Esophagus (tissue), 2 donors: ENCODE measurements at regions not wholly inside any gene's neighbourhood (a gene's known extent, or its start where the extent isn't known, plus 50 kb on each side); places are given as distances from the start of the nearest gene placed in this dataset.

ENCODE experiments used
- H3K27ac ChIP-seq, 2 donors: one replicate each; pipeline ENCODE4 v1.5.1; 2013; ENCODE audit warnings: low read depth in 2 of 2, mild to moderate bottlenecking in 2 of 2, inconsistent platforms in 1 of 2, low read length in 1 of 2, moderate library complexity in 1 of 2
- H3K27me3 ChIP-seq, 2 donors: one replicate each; pipeline ENCODE4 v1.6.1; 2013; ENCODE audit warnings: low read length in 2 of 2, control low read depth in 1 of 2, mild to moderate bottlenecking in 1 of 2; ENCODE audit not compliant: insufficient read depth in 2 of 2, control insufficient read depth in 1 of 2
- H3K36me3 ChIP-seq, 2 donors: one replicate each; pipeline ENCODE4 v1.6.1; 2013; ENCODE audit warnings: low read length in 1 of 2; ENCODE audit not compliant: control insufficient read depth in 2 of 2, insufficient read depth in 2 of 2
- H3K4me1 ChIP-seq, 2 donors: one replicate each; pipeline ENCODE4 v1.6.1; 2013; ENCODE audit warnings: low read length in 1 of 2; ENCODE audit not compliant: control insufficient read depth in 2 of 2, insufficient read depth in 2 of 2
- H3K4me3 ChIP-seq, 2 donors: one replicate each; pipeline ENCODE4 v1.5.1; 2013; ENCODE audit warnings: low read length in 2 of 2, mild to moderate bottlenecking in 2 of 2, low read depth in 1 of 2, moderate library complexity in 1 of 2
- H3K9me3 ChIP-seq, 2 donors: one replicate each; pipeline ENCODE4 v1.6.1; 2013; ENCODE audit warnings: mild to moderate bottlenecking in 2 of 2, low read depth in 1 of 2, low read length in 1 of 2, moderate library complexity in 1 of 2; ENCODE audit not compliant: control insufficient read depth in 2 of 2, insufficient read depth in 1 of 2
- WGBS, 2 donors: extraction: QIAGEN DNeasy Blood & Tissue Kit; methylation state at CpG; one replicate each; pipeline ENCODE4 v1.1.7; 2013; 5-methylcytosine and 5-hydroxymethylcytosine counted together
- donor health status: healthy with polysubstance abuse.
- donor health status: Bipolar disorder and iron deficiency.

DNA sequence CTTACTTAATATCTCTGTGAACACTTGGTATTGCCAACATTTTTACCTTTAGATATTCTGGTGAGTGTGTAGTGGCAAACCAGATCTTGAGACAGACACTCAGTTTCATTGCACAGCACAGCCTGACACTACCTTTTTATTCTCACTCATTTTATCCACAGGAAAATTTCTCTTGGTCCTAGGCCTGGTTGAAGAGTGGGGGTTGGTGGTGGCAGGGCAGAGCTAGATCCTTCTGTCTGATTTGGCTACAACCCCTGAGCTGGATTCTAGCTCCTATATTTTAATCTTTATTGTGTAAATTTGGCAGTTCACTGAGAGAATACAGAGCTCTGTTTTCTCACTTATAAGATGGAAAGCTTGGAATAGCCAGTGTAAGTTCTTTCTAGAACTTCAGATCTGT, 396.9 kb downstream of the LRIG3 start:
- Histone ChIP-seq H3K36me3 (no peaks in the 10 kb centered on the region), H3K27me3 (no peaks in the 10 kb centered on the region), H3K4me1 (no peaks in the 10 kb centered on the region), H3K27ac (no peak overlapping the region), H3K4me3 (no peak overlapping the region), H3K9me3 (no peaks in the 10 kb centered on the region)

GRCh38 chr12:58528271-58528670, 392.0 kb downstream of the LRIG3 start:
- no peak overlapping the region for H3K4me3 ChIP-seq
- H3K36me3 ChIP-seq = no peaks in the 10 kb centered on the region
- H3K27me3 ChIP-seq = no peaks in the 10 kb centered on the region
- H3K4me1 ChIP-seq = no peaks in the 10 kb centered on the region
- WGBS, 2 donors = 0% methylated on average over 1 of the region's 1 CpG
- no peaks in the 10 kb centered on the region for H3K9me3 ChIP-seq
- no peak overlapping the region for H3K27ac ChIP-seq

- H3K36me3 ChIP-seq = no peaks in the 10 kb centered on the region
- no peaks in the 10 kb centered on the region for H3K9me3 ChIP-seq
- no peaks in the 10 kb centered on the region for H3K27me3 ChIP-seq
- H3K27ac ChIP-seq = peak overlapping the region in 1 of 2 donors; percentile 8
- H3K4me1 ChIP-seq = no peaks in the 10 kb centered on the region
- H3K4me3 ChIP-seq = no peak overlapping the region
- WGBS, 2 donors = 24 to 39% methylated on average over 1 of the region's 1 CpG
Observed at GRCh38 chr12:58529114-58529665, 391.1 kb downstream of the LRIG3 start.

- Histone ChIP-seq H3K4me3 (no peak overlapping the region), H3K36me3 (no peaks in the 10 kb centered on the region), H3K9me3 (no peaks in the 10 kb centered on the region), H3K27ac (no peak overlapping the region), H3K4me1 (no peaks in the 10 kb centered on the region), H3K27me3 (no peaks in the 10 kb centered on the region)
- WGBS, 2 donors = 46 to 53% methylated on average over 6 of the region's 6 CpGs
Observed at GRCh38 chr12:58529897-58530741, 390.2 kb downstream of the LRIG3 start.

- H3K4me1 ChIP-seq = no peaks in the 10 kb centered on the region
Observed at GRCh38 chr12:58530742-58531062, 389.6 kb downstream of the LRIG3 start.

GRCh38 chr12:58532855-58533608, 387.3 kb downstream of the LRIG3 start:
- no peaks in the 10 kb centered on the region for H3K4me1 ChIP-seq
- no peaks in the 10 kb centered on the region for H3K36me3 ChIP-seq
- no peaks in the 10 kb centered on the region for H3K9me3 ChIP-seq
- H3K4me3 ChIP-seq = no peak overlapping the region
- WGBS, 2 donors = 63 to 78% methylated on average over 4 of the region's 4 CpGs
- H3K27ac ChIP-seq = no peak overlapping the region
- no peaks in the 10 kb centered on the region for H3K27me3 ChIP-seq

More at GRCh38 chr12:58530742-58531062, 389.6 kb downstream of the LRIG3 start:
- H3K9me3 ChIP-seq = no peaks in the 10 kb centered on the region
- 83 to 89% methylated on average over 2 of the region's 2 CpGs for WGBS, 2 donors
- no peaks in the 10 kb centered on the region for H3K36me3 ChIP-seq
- H3K27me3 ChIP-seq = no peaks in the 10 kb centered on the region
- H3K27ac ChIP-seq = no peak overlapping the region
- H3K4me3 ChIP-seq = no peak overlapping the region

DNA sequence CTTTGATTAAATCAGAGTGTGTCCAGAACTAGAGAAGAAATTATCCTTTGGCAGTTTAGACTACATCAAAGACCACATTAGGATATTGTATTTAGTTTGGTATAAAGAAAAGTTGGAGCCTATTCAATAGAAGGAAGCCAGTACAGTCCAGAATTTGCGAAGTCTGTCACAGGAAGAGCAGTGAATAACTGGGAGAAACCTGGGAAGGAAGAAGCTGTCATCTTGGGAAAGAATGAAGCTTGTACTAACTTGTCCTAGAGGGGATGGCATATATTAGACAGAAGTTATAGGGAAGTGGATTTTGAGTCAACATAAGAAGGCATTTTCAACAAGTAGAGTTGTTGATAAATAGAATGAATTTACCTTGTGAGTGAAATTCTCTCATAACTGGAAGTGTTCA, 386.7 kb downstream of the LRIG3 start:
- no peak overlapping the region for H3K27ac ChIP-seq
- H3K9me3 ChIP-seq = no peaks in the 10 kb centered on the region
- 30 to 54% methylated on average over 1 of the region's 1 CpG for WGBS, 2 donors
- H3K4me3 ChIP-seq = no peak overlapping the region
- no peaks in the 10 kb centered on the region for H3K36me3 ChIP-seq
- no peaks in the 10 kb centered on the region for H3K4me1 ChIP-seq
- no peaks in the 10 kb centered on the region for H3K27me3 ChIP-seq

DNA sequence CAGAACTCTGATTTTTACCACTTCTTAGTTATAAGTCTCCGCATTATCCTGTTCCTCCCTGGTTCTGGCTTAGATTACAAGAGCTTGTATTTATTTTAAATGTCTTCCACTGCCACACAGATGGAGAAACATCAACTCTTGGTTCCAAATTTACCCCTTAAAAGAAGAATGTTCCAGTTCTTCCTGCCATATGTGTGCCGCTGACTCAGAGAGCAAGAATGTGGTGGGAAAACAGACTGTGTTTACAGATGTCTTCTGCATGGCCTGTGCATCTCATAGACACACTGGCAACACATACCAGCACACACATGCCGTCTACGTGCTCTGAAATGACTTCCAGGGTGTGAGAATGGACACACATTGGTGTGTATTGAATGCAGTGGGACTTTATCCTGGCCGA, 383.0 kb downstream of the LRIG3 start:
- Histone ChIP-seq H3K36me3 (no peaks in the 10 kb centered on the region), H3K9me3 (no peaks in the 10 kb centered on the region), H3K27me3 (no peaks in the 10 kb centered on the region), H3K4me3 (no peak overlapping the region), H3K4me1 (no peaks in the 10 kb centered on the region), H3K27ac (no peak overlapping the region)
- WGBS, 2 donors = 74% methylated on average over 5 of the region's 5 CpGs

GRCh38 chr12:58539295-58539694, 381.0 kb downstream of the LRIG3 start:
- no peak overlapping the region for H3K27ac ChIP-seq
- H3K36me3 ChIP-seq = no peaks in the 10 kb centered on the region
- H3K4me1 ChIP-seq = no peaks in the 10 kb centered on the region
- WGBS, 2 donors = 67 to 78% methylated on average over 4 of the region's 4 CpGs
- no peak overlapping the region for H3K4me3 ChIP-seq
- no peaks in the 10 kb centered on the region for H3K27me3 ChIP-seq
- no peaks in the 10 kb centered on the region for H3K9me3 ChIP-seq
